ENCODE measurements at regions not wholly inside any gene's neighbourhood (a gene's known extent, or its start where the extent isn't known, plus 50 kb on each side); places are given as distances from the start of the nearest gene placed in this dataset.

DNA sequence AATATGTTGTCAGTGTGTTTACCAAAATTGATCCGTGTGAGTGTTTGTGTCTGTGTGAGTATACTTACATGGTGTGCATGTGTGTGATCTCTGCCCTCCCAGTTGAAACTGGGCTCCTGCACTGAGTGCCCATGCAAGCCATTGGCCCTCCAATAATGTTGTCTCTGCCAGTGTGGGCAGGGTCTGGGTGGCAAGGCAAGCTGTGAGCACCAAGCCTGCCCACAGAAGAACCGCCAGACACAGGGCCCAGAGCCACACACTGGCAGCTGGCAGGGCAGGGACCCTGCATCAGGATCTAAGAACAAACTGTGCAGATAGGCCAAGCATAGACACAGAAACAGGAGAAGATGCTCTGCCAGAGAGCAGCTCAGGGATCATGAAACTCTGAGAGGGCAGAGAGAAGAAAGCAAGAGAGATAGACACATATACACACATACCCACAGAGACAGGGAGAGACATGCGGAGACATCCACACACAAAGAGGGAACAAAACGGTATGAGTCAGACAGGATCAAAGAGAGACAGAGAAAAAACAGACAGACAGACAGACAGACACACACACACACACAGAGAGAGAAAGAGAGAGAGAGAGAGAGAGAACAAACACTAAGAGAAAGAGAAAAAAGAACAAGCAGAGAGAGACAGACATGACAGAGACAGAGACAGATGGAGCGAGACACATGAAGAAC, 555.0 kb downstream of the MID1IP1 start:
- DNase-seq: no peak

DNA sequence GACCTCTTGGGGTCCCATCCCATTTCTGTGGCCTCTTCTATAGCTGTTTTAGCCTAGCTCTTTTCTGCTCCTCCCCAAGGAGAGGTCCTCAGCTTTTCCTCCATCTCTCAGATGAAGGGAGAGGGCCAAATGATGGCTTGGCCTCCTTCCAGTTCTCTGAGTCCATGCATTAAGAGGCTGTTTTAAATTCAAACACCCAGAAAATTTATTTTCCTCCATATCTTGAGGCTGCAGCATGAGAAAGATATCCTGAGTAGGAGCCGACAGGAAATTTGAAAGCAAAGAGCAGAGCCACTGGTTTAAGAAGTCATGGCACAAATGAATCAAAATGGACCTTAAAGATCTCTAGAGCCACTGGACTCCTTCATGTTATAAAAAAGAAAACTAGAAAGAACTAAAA, 558.8 kb downstream of the MID1IP1 start:
- DNase-seq: peak; percentile 33

DNA sequence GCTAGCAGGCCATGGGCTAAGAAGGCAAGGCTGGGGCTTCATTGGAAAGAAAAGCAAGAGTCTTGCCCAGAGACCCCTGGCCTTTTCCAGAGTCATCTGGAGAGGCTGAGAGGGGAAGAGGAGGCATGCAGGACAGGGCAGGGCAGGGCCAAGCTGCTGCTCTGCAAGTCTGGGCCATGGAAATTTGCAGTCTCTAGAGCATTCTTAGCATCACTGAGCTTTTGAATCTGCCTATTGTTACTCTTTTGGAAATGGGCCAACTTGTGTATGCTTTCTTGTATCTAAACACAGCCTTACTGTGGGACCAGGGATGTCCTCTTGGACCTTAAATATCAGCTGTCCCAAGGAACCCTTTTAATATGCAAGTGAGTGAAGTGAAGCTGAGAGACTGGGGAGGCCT, 560.5 kb downstream of the MID1IP1 start:
- no peak for DNase-seq

DNA sequence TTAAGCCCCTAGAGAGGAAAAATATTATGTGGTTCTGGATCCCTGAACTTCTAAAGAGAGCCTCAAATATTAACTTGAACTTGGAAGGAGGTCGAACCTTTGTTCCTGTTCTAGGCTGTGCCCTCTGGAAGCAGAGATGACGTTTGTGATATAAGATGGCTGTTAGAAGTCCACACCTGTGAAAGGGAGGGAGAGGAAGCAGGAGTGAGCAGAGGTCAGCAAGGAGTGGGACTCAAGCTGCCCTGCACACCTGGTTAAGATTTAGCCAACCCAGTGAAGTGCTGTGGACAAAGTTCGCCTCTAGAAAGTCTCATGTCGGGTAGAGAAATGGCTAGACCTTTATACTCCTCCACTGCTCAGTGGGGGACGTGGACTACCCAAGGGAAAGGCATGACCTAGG, 566.2 kb downstream of the MID1IP1 start:
- DNase-seq: no peak

DNA sequence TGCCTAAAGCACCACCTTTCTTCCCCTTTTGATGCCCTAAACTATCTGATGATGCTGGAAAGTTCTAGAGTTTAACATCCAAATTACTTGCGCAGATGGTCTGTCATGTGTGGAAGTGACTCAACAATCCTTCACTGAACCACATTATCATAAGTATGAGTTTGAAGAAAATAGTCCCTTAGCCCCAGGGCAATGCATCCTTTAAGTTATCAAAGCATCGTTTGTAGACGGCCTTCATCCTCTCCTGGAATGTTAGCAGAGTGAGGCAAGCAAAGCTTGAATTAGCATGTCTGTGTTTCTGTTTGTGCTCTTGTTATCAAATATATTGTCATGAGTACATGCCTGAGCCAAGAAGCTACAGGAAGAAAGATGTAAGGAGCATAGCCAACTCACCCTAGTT, 570.9 kb downstream of the MID1IP1 start:
- no peak for DNase-seq

DNA sequence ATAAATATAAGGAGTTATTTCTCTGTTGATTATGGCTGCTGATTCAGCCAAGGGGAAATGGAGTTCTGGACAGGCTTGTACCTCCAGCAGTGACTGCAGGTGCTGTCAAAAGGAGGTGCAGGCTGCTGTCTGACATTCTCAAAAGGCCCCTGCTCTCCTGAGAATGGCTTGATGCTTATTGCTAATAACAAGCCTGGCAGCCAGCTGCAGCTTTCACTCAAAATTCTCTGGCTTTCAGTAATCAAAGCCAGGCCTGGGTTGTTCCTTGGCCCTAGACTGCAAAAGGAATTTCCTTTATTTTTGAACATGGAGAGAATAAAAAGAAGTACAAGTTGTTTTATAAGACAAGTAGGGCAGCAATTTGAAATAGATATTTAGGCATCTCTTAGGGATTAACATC, 575.9 kb downstream of the MID1IP1 start:
- DNase-seq: no peak

- no peak for DNase-seq
Measured at GRCh38 chrX:39377773-39378172, 576.5 kb downstream of the MID1IP1 start.

GRCh38 chrX:39381422-39381821, 580.2 kb downstream of the MID1IP1 start:
- DNase-seq: no peak

GRCh38 chrX:39384996-39385395, 583.7 kb downstream of the MID1IP1 start:
- DNase-seq: no peak

- DNase-seq: no peak
Measured at GRCh38 chrX:39388730-39389129, 587.5 kb downstream of the MID1IP1 start.

GRCh38 chrX:39396358-39396995, 595.2 kb downstream of the MID1IP1 start:
- peak; percentile 53 for DNase-seq

DNA sequence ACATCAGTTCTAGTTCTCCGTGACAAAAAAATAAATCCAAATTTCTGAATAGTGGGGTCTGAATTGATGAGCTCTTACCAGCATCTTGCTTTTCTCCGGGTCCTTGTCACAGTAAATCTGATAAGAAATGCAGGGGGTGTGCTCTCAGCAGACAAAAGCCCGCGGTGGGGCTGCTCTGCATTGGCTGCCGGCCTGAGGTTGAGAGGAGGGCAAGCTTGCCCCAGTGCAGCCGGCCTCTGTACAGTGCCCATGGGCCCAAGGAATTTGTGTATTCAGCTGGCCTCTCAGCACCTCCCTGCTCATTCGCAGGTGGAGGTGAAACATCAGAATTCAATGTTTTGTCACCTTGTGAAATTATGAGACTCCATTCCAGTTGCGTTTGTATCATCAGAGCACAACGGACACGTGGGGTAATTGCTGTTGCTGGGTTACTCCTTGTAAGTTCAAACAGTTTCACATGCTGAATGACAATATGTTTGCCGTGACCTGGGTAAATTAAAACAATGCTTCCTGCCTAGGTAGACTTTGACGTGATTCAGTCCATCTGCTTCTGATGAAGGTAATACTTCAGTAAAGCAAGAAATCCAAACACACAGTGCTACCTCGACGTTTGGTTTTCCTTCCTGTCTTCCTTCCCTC, 596.4 kb downstream of the MID1IP1 start:
- peak; percentile 5 for DNase-seq

GRCh38 chrX:39398215-39398962, 597.1 kb downstream of the MID1IP1 start:
- no peak for DNase-seq

DNA sequence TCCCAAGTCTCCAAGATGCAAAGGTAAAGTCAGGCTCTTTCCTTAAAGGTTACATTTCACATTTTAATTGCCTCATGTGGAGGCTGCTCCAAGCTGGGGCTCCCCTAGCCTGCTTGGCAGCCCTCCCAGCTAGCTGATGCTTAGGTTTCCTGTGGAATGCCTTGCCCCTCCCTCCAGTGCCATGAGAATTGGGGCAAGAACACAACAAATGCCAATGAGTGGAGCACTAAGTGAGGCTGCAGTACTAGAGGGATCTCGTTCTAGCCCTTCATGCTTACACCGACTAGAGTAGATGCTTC, 597.7 kb downstream of the MID1IP1 start:
- DNase-seq: no peak

DNA sequence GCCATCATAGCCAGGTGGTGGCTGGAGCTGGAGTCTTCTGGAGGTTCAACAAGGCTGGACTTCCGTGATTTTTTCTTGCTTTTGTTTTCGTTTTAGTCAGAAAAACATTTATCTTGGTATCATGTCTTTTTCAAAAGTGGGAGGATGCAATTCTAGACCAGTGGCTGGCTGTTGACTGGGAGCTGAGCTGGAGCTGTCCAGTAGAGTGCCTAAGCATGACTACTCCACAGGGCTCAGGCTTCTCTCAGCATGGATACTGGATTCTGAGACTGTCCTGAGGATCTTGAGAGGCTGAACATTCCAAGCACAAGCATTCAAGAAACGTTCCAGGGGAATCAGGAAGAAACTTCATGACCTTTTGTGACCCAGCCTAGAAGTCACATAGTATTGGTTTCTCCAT, 598.1 kb downstream of the MID1IP1 start:
- no peak for DNase-seq

DNA sequence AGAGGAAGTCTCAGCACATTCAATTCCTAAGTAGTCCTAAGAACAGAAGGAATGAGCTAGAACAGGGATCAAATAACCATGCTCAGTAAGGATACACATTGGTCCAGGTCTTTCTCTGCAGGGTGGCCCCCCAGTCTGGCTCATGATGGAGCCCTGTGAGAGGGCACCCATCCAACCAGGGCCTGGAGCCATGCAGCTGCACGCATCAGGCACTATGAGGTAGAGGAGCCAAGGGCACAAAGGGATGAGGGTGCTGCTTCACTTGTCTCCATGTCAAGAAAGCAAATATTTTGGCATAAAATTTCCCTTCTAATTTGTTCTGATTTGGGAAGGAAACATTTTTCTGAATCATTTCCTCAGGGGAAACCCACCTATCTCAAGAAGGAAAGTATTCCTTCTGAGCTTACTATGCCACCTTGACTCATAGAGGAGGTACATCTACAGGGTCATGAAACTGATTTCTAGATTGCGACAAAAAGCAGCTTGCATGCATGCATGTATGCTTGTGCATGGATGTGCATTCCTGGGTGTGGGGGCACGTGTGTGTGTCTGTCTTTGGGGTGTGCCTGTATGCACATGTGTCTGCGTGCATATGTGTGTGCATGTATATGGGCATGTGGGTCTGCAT, 600.3 kb downstream of the MID1IP1 start:
- DNase-seq: no peak

GRCh38 chrX:39402158-39402557, 600.9 kb downstream of the MID1IP1 start:
- no peak for DNase-seq

DNA sequence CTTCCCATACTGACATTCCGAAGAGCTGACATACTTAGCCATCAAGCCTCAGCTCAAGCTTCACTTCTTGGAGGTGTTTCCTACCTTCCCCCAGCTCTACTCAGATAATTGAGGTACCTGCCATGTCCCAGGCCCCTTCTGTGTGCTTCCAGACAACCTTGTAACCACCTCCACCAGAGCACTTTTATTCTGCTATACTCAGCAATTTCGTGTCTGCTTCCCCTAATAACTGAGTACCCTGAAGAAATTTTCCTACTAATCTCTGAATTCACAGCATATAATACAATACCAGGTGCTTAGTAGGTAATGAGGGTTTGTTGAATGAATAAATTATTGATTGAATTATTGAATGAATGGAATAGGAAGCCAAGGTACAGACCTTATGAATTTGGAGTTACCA, 605.5 kb downstream of the MID1IP1 start:
- DNase-seq: no peak

DNA sequence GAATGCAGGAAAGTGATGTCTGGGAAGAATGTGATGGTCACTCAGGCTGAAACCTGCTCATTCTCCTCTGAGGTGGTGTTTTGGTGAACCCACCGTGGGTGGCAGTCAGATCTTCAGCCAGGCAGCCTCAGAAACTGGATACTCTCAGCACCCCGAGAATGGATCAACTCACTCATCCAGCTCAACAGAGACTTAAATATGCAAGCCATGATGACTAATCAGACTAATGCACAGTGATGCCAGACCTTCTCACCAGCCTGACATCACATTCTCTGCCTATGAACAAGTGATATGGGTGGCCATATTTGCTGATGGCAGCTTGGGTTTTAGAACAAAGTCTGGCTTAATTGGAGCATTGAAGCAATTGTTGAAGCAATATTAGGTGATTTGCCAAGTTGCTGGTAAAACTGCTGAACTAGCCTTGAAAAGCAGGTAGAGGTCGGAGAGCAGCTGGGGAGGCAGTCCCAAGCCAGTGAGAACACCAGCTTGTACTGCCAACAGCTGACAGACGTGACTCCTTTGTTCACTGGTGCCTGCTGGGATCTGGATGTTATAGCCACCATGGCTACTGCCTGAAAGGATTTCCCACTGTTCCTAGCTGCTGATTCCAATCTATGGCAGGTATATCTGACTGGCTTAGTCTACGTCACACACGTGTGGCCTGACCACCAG, 608.1 kb downstream of the MID1IP1 start:
- DNase-seq: no peak

GRCh38 chrX:39414290-39414854, 613.1 kb downstream of the MID1IP1 start:
- no peak for DNase-seq

GRCh38 chrX:39416547-39417260, 615.4 kb downstream of the MID1IP1 start:
- DNase-seq: no peak

DNA sequence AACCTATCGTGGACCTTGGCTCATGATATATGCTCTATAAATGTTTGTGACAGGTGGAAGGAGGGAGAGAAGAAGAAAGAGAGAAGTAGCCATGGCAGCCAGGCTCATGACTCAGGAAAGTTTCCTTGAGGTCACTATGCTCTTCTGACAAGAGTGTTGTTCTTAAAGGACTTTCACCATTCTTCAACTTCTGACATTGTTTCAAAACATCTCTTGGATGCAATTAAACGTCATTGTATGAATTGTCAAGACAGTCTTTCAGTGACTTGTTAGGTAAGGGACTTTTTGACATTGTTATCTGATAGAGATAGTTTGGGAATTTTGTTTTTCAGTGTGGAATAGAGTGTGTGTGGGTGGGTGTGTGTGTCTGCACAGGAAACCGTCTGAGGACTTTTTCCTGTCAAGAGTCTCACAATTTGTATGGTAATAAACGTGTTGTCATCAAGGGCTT, 617.0 kb downstream of the MID1IP1 start:
- DNase-seq: no peak
